Lower leg skin (tissue), 3 donors: ENCODE measurements at regions not wholly inside any gene's neighbourhood (a gene's known extent, or its start where the extent isn't known, plus 50 kb on each side); places are given as distances from the start of the nearest gene placed in this dataset.
"Not testable (repeated sequence)": the region's sequence is repeated elsewhere in the genome, so short reads cannot be mapped to it uniquely, and the experiment has no call there.

Source experiments
- POLR2A ChIP-seq, 2 donors: fragments of 450-650 bp; IDR thresholded peaks; one replicate each; pipeline ENCODE4 v1.6.1; 2016 to 2017; ENCODE audit warnings: antibody characterized with exemption in 2 of 2, mild to moderate bottlenecking in 1 of 2, moderate library complexity in 1 of 2
- TF ChIP-seq, protein P1 (sequence below), 3 donors: fragments of 450-650 bp; IDR thresholded peaks; one replicate each; pipeline ENCODE4 v1.5.1; 2016; ENCODE audit warnings: antibody characterized with exemption in 3 of 3, mild to moderate bottlenecking in 3 of 3, moderate library complexity in 2 of 3

DNA sequence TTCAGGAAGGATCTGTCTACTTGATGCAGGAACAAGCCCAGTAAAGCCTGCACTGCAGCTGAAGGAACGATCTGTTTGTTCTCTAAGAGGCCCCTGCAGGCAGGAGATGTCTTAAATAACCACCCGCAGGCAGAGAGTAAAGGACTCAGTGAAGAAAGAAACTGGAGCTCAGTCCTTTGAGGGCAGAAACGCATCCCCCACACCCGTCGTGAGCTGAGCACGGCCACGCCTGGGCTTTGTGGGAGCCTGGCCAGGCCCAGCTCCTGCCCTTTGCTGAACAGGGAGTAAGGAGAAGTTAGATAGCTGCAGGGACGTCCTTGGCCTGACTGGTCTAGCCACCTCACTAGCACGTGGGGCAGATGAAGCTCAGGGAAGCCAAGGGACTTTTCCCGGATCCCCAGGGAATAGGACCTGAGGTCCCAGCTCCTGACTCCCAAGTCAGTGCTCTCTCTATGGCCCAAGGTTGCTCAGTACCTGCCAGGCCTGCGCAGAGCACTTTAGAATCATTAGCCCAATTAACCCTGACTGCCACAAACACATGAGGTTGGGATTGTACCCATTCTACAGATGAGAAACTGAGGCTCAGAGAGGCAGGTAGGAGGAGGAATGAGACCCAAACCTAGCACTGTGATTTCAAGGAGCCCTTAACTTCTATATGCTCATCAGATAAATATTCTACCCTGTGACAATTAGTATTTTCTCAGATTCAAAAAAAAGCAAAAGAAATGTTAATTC is 194.2 kb upstream of the SULF2 start:
- TF ChIP-seq, protein P1, sequence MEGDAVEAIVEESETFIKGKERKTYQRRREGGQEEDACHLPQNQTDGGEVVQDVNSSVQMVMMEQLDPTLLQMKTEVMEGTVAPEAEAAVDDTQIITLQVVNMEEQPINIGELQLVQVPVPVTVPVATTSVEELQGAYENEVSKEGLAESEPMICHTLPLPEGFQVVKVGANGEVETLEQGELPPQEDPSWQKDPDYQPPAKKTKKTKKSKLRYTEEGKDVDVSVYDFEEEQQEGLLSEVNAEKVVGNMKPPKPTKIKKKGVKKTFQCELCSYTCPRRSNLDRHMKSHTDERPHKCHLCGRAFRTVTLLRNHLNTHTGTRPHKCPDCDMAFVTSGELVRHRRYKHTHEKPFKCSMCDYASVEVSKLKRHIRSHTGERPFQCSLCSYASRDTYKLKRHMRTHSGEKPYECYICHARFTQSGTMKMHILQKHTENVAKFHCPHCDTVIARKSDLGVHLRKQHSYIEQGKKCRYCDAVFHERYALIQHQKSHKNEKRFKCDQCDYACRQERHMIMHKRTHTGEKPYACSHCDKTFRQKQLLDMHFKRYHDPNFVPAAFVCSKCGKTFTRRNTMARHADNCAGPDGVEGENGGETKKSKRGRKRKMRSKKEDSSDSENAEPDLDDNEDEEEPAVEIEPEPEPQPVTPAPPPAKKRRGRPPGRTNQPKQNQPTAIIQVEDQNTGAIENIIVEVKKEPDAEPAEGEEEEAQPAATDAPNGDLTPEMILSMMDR (IDR thresholded peaks at IDR 0.05), result not testable (repeated sequence)
- TF ChIP-seq POLR2A (IDR thresholded peaks at IDR 0.05), result not testable (repeated sequence)
